ENCODE measurements at regions not wholly inside any gene's neighbourhood (a gene's known extent, or its start where the extent isn't known, plus 50 kb on each side); places are given as distances from the start of the nearest gene placed in this dataset.

DNA sequence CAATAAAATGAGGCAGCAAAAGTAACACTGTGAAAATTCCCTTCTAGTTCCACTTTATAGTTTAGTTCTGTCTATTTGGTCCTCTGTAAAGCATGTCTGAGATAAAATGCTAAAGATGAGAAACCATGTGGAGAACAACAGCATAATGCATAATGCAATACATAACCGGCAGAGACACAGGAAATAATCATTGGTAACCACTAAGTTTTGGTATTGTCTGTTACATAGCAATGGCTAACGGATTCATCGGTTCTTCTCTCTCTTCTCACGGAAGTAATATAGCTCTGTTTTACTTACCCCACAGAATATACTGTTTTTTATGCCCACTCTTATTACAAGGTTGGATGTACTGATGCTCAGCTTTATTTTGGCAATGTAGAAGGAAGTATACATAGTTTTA lies 158.9 kb downstream of the FAM174A start:
- no peaks in the 10 kb centered on the region for H3K36me3 ChIP-seq (ENCODE audit: control insufficient read depth in 2 of 3, insufficient read depth in 3 of 3, low read length in 3 of 3)
- no peaks in the 10 kb centered on the region for H3K4me1 ChIP-seq (ENCODE audit: control insufficient read depth in 2 of 3, insufficient read depth in 2 of 3, low read depth in 1 of 3, low read length in 3 of 3)

DNA sequence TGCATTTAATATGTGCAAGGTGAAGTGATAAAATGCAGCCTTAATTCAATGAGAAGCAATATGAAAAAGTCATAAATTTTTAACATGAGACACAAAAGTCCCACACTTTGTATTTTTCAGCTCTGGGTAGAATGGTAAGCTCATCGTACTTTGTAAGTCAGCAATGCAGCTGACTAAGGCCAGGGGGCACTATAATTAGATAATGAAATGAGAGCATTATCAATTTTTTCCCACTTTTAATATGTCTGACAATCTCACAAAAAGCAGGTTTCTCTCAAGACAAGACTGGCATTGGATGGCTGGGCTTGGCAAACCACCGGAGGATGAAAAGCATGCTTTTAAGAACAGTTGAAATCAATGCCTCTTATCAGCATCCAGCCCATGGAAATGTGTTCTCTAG lies 162.8 kb downstream of the FAM174A start:
- Histone ChIP-seq H3K9ac (ENCODE audit: low read length in 3 of 3) (no peak overlapping the region), H3K9me3 (ENCODE audit: control insufficient read depth in 2 of 3, insufficient read depth in 1 of 3, low read length in 3 of 3) (no peaks in the 10 kb centered on the region), H3K36me3 (ENCODE audit: control insufficient read depth in 2 of 3, insufficient read depth in 3 of 3, low read length in 3 of 3) (no peaks in the 10 kb centered on the region), H3K27ac (ENCODE audit: low read depth in 2 of 2, low read length in 2 of 2) (no peak overlapping the region), H3K4me3 (ENCODE audit: low read length in 3 of 3) (no peak overlapping the region), H3K27me3 (ENCODE audit: control insufficient read depth, insufficient read depth, low read length) (no peaks in the 10 kb centered on the region), H3K4me1 (ENCODE audit: control insufficient read depth in 2 of 3, insufficient read depth in 2 of 3, low read depth in 1 of 3, low read length in 3 of 3) (no peaks in the 10 kb centered on the region)
- FAIRE-seq (no peak), DNase-seq (no peak)
- intact Hi-C loops (cut with DNase I) = no loop called here
- TF ChIP-seq, protein P1, sequence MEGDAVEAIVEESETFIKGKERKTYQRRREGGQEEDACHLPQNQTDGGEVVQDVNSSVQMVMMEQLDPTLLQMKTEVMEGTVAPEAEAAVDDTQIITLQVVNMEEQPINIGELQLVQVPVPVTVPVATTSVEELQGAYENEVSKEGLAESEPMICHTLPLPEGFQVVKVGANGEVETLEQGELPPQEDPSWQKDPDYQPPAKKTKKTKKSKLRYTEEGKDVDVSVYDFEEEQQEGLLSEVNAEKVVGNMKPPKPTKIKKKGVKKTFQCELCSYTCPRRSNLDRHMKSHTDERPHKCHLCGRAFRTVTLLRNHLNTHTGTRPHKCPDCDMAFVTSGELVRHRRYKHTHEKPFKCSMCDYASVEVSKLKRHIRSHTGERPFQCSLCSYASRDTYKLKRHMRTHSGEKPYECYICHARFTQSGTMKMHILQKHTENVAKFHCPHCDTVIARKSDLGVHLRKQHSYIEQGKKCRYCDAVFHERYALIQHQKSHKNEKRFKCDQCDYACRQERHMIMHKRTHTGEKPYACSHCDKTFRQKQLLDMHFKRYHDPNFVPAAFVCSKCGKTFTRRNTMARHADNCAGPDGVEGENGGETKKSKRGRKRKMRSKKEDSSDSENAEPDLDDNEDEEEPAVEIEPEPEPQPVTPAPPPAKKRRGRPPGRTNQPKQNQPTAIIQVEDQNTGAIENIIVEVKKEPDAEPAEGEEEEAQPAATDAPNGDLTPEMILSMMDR (IDR thresholded peaks at IDR 0.05; ENCODE audit: borderline replicate concordance, extremely low read depth, insufficient read depth) = no peak

More for the DNA sequence above, 158.9 kb downstream of the FAM174A start:
- TF ChIP-seq, protein P1 (IDR thresholded peaks at IDR 0.05; ENCODE audit: borderline replicate concordance, extremely low read depth, insufficient read depth) = no peak
- FAIRE-seq (no peak), DNase-seq (no peak)
- Histone ChIP-seq H3K27ac (ENCODE audit: low read depth in 2 of 2, low read length in 2 of 2) (no peak overlapping the region), H3K27me3 (ENCODE audit: control insufficient read depth, insufficient read depth, low read length) (no peaks in the 10 kb centered on the region), H3K9me3 (ENCODE audit: control insufficient read depth in 2 of 3, insufficient read depth in 1 of 3, low read length in 3 of 3) (no peaks in the 10 kb centered on the region), H3K4me3 (ENCODE audit: low read length in 3 of 3) (no peak overlapping the region), H3K9ac (ENCODE audit: low read length in 3 of 3) (no peak overlapping the region)
- intact Hi-C loops (cut with DNase I) = no loop called here

DNA sequence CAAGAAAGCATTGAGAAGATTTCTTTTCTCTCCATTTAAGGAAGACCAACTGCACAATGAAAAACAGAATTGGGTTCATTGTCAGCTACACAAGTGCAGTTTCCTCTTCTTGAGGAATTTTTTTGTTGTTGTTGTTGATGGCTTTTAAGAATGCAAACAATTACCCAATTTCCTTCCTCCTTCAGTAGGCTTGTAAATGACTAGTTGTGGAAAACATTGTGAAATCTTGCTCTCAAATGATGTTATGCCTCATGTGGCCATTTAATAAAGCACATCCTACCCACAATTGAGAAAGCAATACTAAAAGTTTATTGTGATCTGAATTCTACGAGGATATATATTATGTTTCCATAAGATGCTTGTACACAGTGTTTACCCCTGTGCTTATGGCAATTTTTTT lies 171.6 kb downstream of the FAM174A start:
- TF ChIP-seq, protein P1 (IDR thresholded peaks at IDR 0.05; ENCODE audit: borderline replicate concordance, extremely low read depth, insufficient read depth) = no peak
- H3K9me3 ChIP-seq (ENCODE audit: control insufficient read depth in 2 of 3, insufficient read depth in 1 of 3, low read length in 3 of 3) = no peaks in the 10 kb centered on the region
- FAIRE-seq = no peak
- H3K9ac ChIP-seq (ENCODE audit: low read length in 3 of 3) = no peak overlapping the region
- peak in 2 of 5 donors; percentile 12 to 14 for DNase-seq
- H3K27me3 ChIP-seq (ENCODE audit: control insufficient read depth, insufficient read depth, low read length) = no peaks in the 10 kb centered on the region
- no peaks in the 10 kb centered on the region for H3K36me3 ChIP-seq (ENCODE audit: control insufficient read depth in 2 of 3, insufficient read depth in 3 of 3, low read length in 3 of 3)
- H3K4me1 ChIP-seq (ENCODE audit: control insufficient read depth in 2 of 3, insufficient read depth in 2 of 3, low read depth in 1 of 3, low read length in 3 of 3) = no peaks in the 10 kb centered on the region
- no peak overlapping the region for H3K27ac ChIP-seq (ENCODE audit: low read depth in 2 of 2, low read length in 2 of 2)
- intact Hi-C loops (cut with DNase I) = no loop called here
- H3K4me3 ChIP-seq (ENCODE audit: low read length in 3 of 3) = no peak overlapping the region

DNA sequence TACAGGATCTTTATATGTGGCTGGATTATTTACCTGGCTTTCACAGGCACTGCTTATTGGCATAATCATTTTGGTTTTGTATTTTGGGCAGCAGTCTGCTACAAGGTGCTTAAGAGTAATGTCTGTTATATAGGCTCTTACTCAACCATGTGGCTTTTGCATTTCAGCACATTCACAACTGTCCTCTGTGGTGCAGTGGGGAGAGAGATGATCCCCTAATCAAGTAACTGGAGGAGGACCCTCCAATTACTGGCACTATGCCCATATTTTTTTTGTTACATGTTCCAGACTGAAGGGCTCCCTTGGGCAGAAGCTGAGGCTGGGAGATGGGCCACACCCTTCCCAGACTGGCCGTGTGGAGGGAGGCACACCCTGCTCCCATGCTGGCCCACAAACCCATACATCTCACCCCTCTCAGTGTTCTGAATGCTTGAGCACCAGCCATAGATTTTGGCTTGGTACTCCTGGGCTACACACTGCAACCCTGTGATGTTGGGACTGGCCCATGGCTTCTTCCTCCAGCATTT lies 173.5 kb downstream of the FAM174A start:
- DNase-seq = no peak
- no peak overlapping the region for H3K4me3 ChIP-seq (ENCODE audit: low read length in 3 of 3)
- no peaks in the 10 kb centered on the region for H3K4me1 ChIP-seq (ENCODE audit: control insufficient read depth in 2 of 3, insufficient read depth in 2 of 3, low read depth in 1 of 3, low read length in 3 of 3)
- TF ChIP-seq, protein P1 (IDR thresholded peaks at IDR 0.05; ENCODE audit: borderline replicate concordance, extremely low read depth, insufficient read depth) = no peak
- FAIRE-seq = no peak
- intact Hi-C loops (cut with DNase I) = no loop called here
- H3K9me3 ChIP-seq (ENCODE audit: control insufficient read depth in 2 of 3, insufficient read depth in 1 of 3, low read length in 3 of 3) = no peaks in the 10 kb centered on the region
- no peak overlapping the region for H3K9ac ChIP-seq (ENCODE audit: low read length in 3 of 3)
- no peak overlapping the region for H3K27ac ChIP-seq (ENCODE audit: low read depth in 2 of 2, low read length in 2 of 2)
- no peaks in the 10 kb centered on the region for H3K27me3 ChIP-seq (ENCODE audit: control insufficient read depth, insufficient read depth, low read length)
- no peaks in the 10 kb centered on the region for H3K36me3 ChIP-seq (ENCODE audit: control insufficient read depth in 2 of 3, insufficient read depth in 3 of 3, low read length in 3 of 3)

Data from kidney (tissue), 13 donors.